Naive thymus-derived CD4-positive, alpha-beta T cell (primary cell): ENCODE measurements at regions not wholly inside any gene's neighbourhood (a gene's known extent, or its start where the extent isn't known, plus 50 kb on each side); places are given as distances from the start of the nearest gene placed in this dataset.

Experiments used
- ATAC-seq: fragments of 150-1000 bp; cut with Tn5 transposase; 2 replicates; pipeline ENCODE4 v1.10.0; 2021; ENCODE audit warnings: mild to moderate bottlenecking, moderate library complexity
- CTCF ChIA-PET: fragments of 350-600 bp; sonication (Branson Sonifier 250); formaldehyde crosslinking; loops from one replicate; lab custom pipeline; 2021; ENCODE audit warnings: antibody characterized with exemption; lab: Charles Lee
- POLR2A ChIA-PET: fragments of 350-600 bp; sonication (Branson Sonifier 250); formaldehyde crosslinking; loops from one replicate; lab custom pipeline; 2021; ENCODE audit warnings: antibody characterized with exemption, inconsistent platforms; lab: Charles Lee
- DNase-seq, 9 donors: peaks; one replicate each; pipeline versions ENCODE4 v3.0.0 to v3.0.0-alpha.2; 2020 to 2022; ENCODE audit warnings: mixed read lengths in 1 of 9
- H3K27ac ChIP-seq: one replicate; pipeline ENCODE4 v1.7.0; 2013; ENCODE audit warnings: mild to moderate bottlenecking, low read depth, low read length, moderate library complexity
- H3K27me3 ChIP-seq, 2 donors: one replicate each; pipeline ENCODE4 v1.7.0; 2013; ENCODE audit warnings: low read length in 2 of 2, mild to moderate bottlenecking in 2 of 2, moderate library complexity in 2 of 2; ENCODE audit not compliant: control insufficient read depth in 2 of 2, insufficient read depth in 2 of 2
- H3K36me3 ChIP-seq, 3 experiments: 1 replicate in 2 of 3; 2 replicates in 1 of 3; pipeline ENCODE4 v1.7.0; 2013; ENCODE audit warnings: low read length in 3 of 3, mild to moderate bottlenecking in 3 of 3, moderate library complexity in 1 of 3; ENCODE audit not compliant: insufficient read depth in 3 of 3, control insufficient read depth in 2 of 3
- H3K4me1 ChIP-seq, 2 donors: one replicate each; pipeline ENCODE4 v1.7.0; 2013; ENCODE audit warnings: low read length in 2 of 2, mild to moderate bottlenecking in 2 of 2, moderate library complexity in 1 of 2; ENCODE audit not compliant: control insufficient read depth in 2 of 2, insufficient read depth in 2 of 2
- H3K4me3 ChIP-seq: 2 replicates; pipeline ENCODE4 v1.7.0; 2013; ENCODE audit warnings: mild to moderate bottlenecking, low read length
- H3K9me3 ChIP-seq, 3 experiments: 1 replicate in 2 of 3; 2 replicates in 1 of 3; pipeline ENCODE4 v1.7.0; 2013; ENCODE audit warnings: low read length in 3 of 3; ENCODE audit not compliant: control insufficient read depth in 2 of 3
- H3K27ac Mint-ChIP-seq, 9 donors: one replicate each; pipeline ENCODE4 v1.8.0; 2020 to 2022; ENCODE audit warnings: mixed read lengths in 9 of 9, mild to moderate bottlenecking in 8 of 9, moderate library complexity in 5 of 9, inconsistent platforms in 2 of 9
- H3K27me3 Mint-ChIP-seq, 5 donors: one replicate each; pipeline ENCODE4 v1.8.0; 2021 to 2022; ENCODE audit warnings: mixed read lengths in 5 of 5, mild to moderate bottlenecking in 1 of 5
- H3K36me3 Mint-ChIP-seq, 5 donors: one replicate each; pipeline ENCODE4 v1.8.0; 2020 to 2022; ENCODE audit warnings: mixed read lengths in 5 of 5, mild to moderate bottlenecking in 3 of 5, inconsistent platforms in 1 of 5
- H3K4me1 Mint-ChIP-seq, 7 donors: one replicate each; pipeline ENCODE4 v1.8.0; 2020 to 2022; ENCODE audit warnings: mixed read lengths in 7 of 7, mild to moderate bottlenecking in 3 of 7, inconsistent platforms in 1 of 7
- H3K4me3 Mint-ChIP-seq, 10 donors: one replicate each; pipeline ENCODE4 v1.8.0; 2020 to 2022; ENCODE audit warnings: mild to moderate bottlenecking in 10 of 10, mixed read lengths in 10 of 10, moderate library complexity in 6 of 10, inconsistent platforms in 2 of 10
- H3K9me3 Mint-ChIP-seq, 11 donors: one replicate each; pipeline ENCODE4 v1.8.0; 2020 to 2022; ENCODE audit warnings: mixed read lengths in 11 of 11, mild to moderate bottlenecking in 4 of 11, inconsistent platforms in 1 of 11, moderate library complexity in 1 of 11
- intact Hi-C, 2 donors: fragments of 100-400 bp; cut with micrococcal nuclease; formaldehyde crosslinking; loops; one replicate each; pipeline ENCODE4 v1.15.1; 2023

DNA sequence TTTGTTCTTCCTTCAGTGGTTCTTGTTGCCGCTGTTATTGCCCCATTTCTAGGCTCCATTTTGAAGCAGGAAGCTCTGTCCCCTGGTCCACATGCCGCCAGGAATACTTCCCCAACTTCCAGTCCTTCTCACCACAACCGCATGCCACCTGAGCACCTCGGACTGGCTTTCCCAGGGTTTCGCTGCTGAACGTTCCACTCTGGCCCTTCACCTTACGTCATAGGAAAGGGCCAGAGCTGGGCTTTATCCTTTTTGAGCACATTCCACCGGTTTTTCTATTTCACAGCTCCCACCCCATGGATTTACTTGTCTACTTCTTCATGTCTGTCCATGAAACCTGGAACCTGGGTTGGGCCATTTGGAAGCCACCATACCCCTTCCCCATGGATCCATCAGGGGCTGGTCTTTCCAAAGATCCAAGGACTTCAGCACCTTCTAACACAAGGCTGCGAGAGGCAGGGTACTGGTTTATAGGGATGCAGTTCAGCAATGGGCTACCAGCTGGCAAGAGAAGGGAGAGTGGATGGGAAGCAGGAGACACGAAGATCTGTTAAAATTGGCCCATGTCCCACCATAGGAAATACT is 557.4 kb downstream of the BNC2 start:
- H3K27me3 Mint-ChIP-seq: no peaks in the 10 kb centered on the region
- H3K9me3 ChIP-seq: no peaks in the 10 kb centered on the region
- H3K27ac Mint-ChIP-seq: no peak overlapping the region
- H3K27ac ChIP-seq: no peak overlapping the region
- POLR2A ChIA-PET: no interaction called here
- H3K4me3 Mint-ChIP-seq: no peak overlapping the region
- intact Hi-C loops: no loop called here
- no peak overlapping the region for H3K4me3 ChIP-seq
- no peak for DNase-seq
- no peaks in the 10 kb centered on the region for H3K4me1 ChIP-seq
- H3K27me3 ChIP-seq: no peaks in the 10 kb centered on the region
- CTCF ChIA-PET: no interaction called here
- no peaks in the 10 kb centered on the region for H3K4me1 Mint-ChIP-seq
- ATAC-seq: no peak
- H3K9me3 Mint-ChIP-seq: peaks cover 0 to 5% (median 0%) of the 10 kb centered on the region in 11 donors
- no peaks in the 10 kb centered on the region for H3K36me3 Mint-ChIP-seq
- no peaks in the 10 kb centered on the region for H3K36me3 ChIP-seq

GRCh38 chr9:16314476-16314875 is 556.0 kb downstream of the BNC2 start:
- no peaks in the 10 kb centered on the region for H3K27me3 ChIP-seq
- H3K27ac ChIP-seq: no peak overlapping the region
- intact Hi-C loops: no loop called here
- POLR2A ChIA-PET: no interaction called here
- H3K27me3 Mint-ChIP-seq: no peaks in the 10 kb centered on the region
- ATAC-seq (no peak), DNase-seq (no peak)
- H3K4me3 ChIP-seq: no peak overlapping the region
- H3K9me3 ChIP-seq: no peaks in the 10 kb centered on the region
- peaks cover 0 to 5% (median 0%) of the 10 kb centered on the region in 11 donors for H3K9me3 Mint-ChIP-seq
- no peaks in the 10 kb centered on the region for H3K4me1 ChIP-seq
- H3K36me3 ChIP-seq: no peaks in the 10 kb centered on the region
- H3K4me3 Mint-ChIP-seq: no peak overlapping the region
- no peak overlapping the region for H3K27ac Mint-ChIP-seq
- no peaks in the 10 kb centered on the region for H3K36me3 Mint-ChIP-seq
- CTCF ChIA-PET: no interaction called here
- no peaks in the 10 kb centered on the region for H3K4me1 Mint-ChIP-seq

GRCh38 chr9:16315720-16316119 is 554.8 kb downstream of the BNC2 start:
- Histone ChIP-seq H3K36me3 (no peaks in the 10 kb centered on the region), H3K27me3 (no peaks in the 10 kb centered on the region), H3K4me3 (no peak overlapping the region), H3K9me3 (no peaks in the 10 kb centered on the region), H3K4me1 (no peaks in the 10 kb centered on the region), H3K27ac (no peak overlapping the region)
- Mint-ChIP-seq H3K4me1 (no peaks in the 10 kb centered on the region), H3K27me3 (no peaks in the 10 kb centered on the region), H3K4me3 (no peak overlapping the region), H3K9me3 (peaks cover 0 to 4% (median 0%) of the 10 kb centered on the region in 11 donors), H3K36me3 (no peaks in the 10 kb centered on the region), H3K27ac (no peak overlapping the region)
- ATAC-seq (no peak), DNase-seq (no peak)
- intact Hi-C loops: no loop called here
- CTCF ChIA-PET: no interaction called here
- POLR2A ChIA-PET: no interaction called here

GRCh38 chr9:16316456-16316855 is 554.0 kb downstream of the BNC2 start:
- Mint-ChIP-seq H3K27me3 (no peaks in the 10 kb centered on the region), H3K9me3 (peaks cover 0 to 4% (median 0%) of the 10 kb centered on the region in 11 donors), H3K27ac (no peak overlapping the region), H3K4me1 (no peaks in the 10 kb centered on the region), H3K36me3 (no peaks in the 10 kb centered on the region), H3K4me3 (no peak overlapping the region)
- Histone ChIP-seq H3K36me3 (no peaks in the 10 kb centered on the region), H3K4me3 (no peak overlapping the region), H3K27me3 (no peaks in the 10 kb centered on the region), H3K27ac (no peak overlapping the region), H3K4me1 (no peaks in the 10 kb centered on the region), H3K9me3 (no peaks in the 10 kb centered on the region)
- DNase-seq: no peak
- ATAC-seq: no peak
- POLR2A ChIA-PET: no interaction called here
- intact Hi-C loops: no loop called here
- CTCF ChIA-PET: no interaction called here

- H3K4me1 ChIP-seq: no peaks in the 10 kb centered on the region
- H3K27ac ChIP-seq: no peak overlapping the region
- no peak overlapping the region for H3K27ac Mint-ChIP-seq
- no peaks in the 10 kb centered on the region for H3K36me3 Mint-ChIP-seq
- H3K9me3 Mint-ChIP-seq: peaks cover 0 to 4% (median 0%) of the 10 kb centered on the region in 11 donors
- CTCF ChIA-PET: no interaction called here
- no peaks in the 10 kb centered on the region for H3K36me3 ChIP-seq
- POLR2A ChIA-PET: no interaction called here
- H3K4me3 ChIP-seq: no peak overlapping the region
- no peaks in the 10 kb centered on the region for H3K9me3 ChIP-seq
- intact Hi-C loops: no loop called here
- no peak overlapping the region for H3K4me3 Mint-ChIP-seq
- no peaks in the 10 kb centered on the region for H3K27me3 Mint-ChIP-seq
- ATAC-seq (no peak), DNase-seq (no peak)
- H3K27me3 ChIP-seq: no peaks in the 10 kb centered on the region
- H3K4me1 Mint-ChIP-seq: no peaks in the 10 kb centered on the region
These were observed 553.3 kb downstream of the BNC2 start for GRCh38 chr9:16316911-16317817.

DNA sequence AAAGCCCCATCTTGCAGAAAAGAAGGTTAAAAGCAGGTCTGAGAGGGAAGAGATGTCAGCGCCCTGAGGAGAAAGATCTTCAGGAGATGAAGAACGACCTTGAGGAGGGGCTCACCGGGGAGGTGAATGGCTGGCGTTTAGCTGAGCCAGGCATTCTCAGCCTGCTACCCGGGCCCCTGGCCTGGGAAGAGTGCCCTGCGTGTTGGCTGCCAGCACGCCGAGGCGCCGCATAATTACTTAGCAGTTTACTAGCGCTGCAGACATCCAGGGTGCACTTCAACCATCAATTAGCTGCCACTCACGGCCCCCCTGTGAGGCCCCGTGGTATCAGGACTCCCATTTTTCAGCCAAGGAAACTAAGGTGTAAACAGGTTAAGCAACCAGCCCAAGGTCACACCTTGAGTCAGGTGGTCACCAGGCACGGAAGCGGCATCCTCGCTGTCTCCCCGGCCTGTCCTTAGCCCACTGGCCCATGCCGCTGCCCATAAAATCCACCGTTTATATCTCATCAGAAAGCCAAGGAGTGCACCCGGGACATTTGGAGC is 551.9 kb downstream of the BNC2 start:
- Mint-ChIP-seq H3K4me1 (no peaks in the 10 kb centered on the region), H3K9me3 (peaks cover 0 to 6% (median 0%) of the 10 kb centered on the region in 11 donors), H3K36me3 (no peaks in the 10 kb centered on the region), H3K27me3 (no peaks in the 10 kb centered on the region), H3K4me3 (no peak overlapping the region), H3K27ac (no peak overlapping the region)
- DNase-seq: no peak
- no peaks in the 10 kb centered on the region for H3K4me1 ChIP-seq
- H3K36me3 ChIP-seq: no peaks in the 10 kb centered on the region
- H3K9me3 ChIP-seq: no peaks in the 10 kb centered on the region
- ATAC-seq: no peak
- ChIA-PET CTCF (no interaction called here), POLR2A (no interaction called here)
- H3K4me3 ChIP-seq: no peak overlapping the region
- intact Hi-C loops: no loop called here
- H3K27me3 ChIP-seq: no peaks in the 10 kb centered on the region
- no peak overlapping the region for H3K27ac ChIP-seq
